Ascending aorta (tissue), 2 donors: ENCODE measurements at regions not wholly inside any gene's neighbourhood (a gene's known extent, or its start where the extent isn't known, plus 50 kb on each side); places are given as distances from the start of the nearest gene placed in this dataset.

ENCODE experiments used
- DNase-seq, 2 donors: peaks; one replicate each; pipeline ENCODE4 v3.0.0-alpha.2; 2019; ENCODE audit warnings: low spot score in 2 of 2
- H3K27ac ChIP-seq, 2 donors: fragments of 200-600 bp; sonication (generic); one replicate each; pipeline ENCODE4 v1.5.1; 2016 to 2017; ENCODE audit warnings: mild to moderate bottlenecking in 1 of 2
- H3K27me3 ChIP-seq: fragments of 200-600 bp; sonication (generic); one replicate; pipeline ENCODE4 v1.5.1; 2017
- H3K36me3 ChIP-seq, 2 donors: fragments of 200-600 bp; sonication (generic); one replicate each; pipeline ENCODE4 v1.5.1; 2016
- H3K4me1 ChIP-seq, 2 donors: fragments of 200-600 bp; sonication (generic); one replicate each; pipeline ENCODE4 v1.5.1; 2016 to 2017; ENCODE audit warnings: mild to moderate bottlenecking in 1 of 2
- H3K4me3 ChIP-seq, 2 donors: fragments of 200-600 bp; sonication (generic); one replicate each; pipeline ENCODE4 v1.5.1; 2016 to 2017; ENCODE audit warnings: mild to moderate bottlenecking in 1 of 2
- H3K9me3 ChIP-seq, 2 donors: fragments of 200-600 bp; sonication (generic); one replicate each; pipeline ENCODE4 v1.5.1; 2016
- intact Hi-C: fragments of 100-400 bp; cut with DNase I; formaldehyde crosslinking; loops from one replicate; pipeline ENCODE4 v1.15.1; 2023
- TF ChIP-seq, protein P1 (sequence below), 3 experiments: fragments of 200-600 bp in 2 of 3; fragments of 450-650 bp in 1 of 3; sonication (generic) in 2 of 3; IDR thresholded peaks; one replicate each; pipeline ENCODE4 v1.5.1; 2016 to 2019; ENCODE audit warnings: antibody characterized with exemption in 3 of 3, mild to moderate bottlenecking in 1 of 3, moderate library complexity in 1 of 3

DNA sequence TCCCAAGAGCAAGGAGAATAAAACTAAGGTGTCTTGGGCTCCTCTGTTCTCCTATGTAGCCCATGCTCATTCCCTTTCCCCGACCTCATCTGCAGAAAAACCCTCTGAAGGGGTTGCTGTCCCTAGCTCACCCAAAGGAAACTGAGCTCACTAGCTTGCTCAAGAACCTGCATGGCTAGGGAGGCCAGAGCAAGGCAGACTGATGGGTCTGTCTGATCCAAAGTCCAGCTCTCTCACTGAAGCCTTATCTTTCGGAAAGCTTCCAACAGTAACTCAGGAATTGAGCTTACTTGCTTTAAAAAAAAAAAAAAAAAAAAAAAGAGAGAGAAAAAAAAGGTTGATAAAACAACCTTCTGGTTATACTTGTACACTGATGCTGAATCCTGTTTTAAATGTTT is 141.4 kb upstream of the TOPAZ1 start:
- Histone ChIP-seq H3K27ac (no peak overlapping the region), H3K4me3 (no peak overlapping the region), H3K9me3 (no peaks in the 10 kb centered on the region), H3K27me3 (no peaks in the 10 kb centered on the region), H3K4me1 (no peaks in the 10 kb centered on the region), H3K36me3 (no peaks in the 10 kb centered on the region)
- TF ChIP-seq, protein P1, sequence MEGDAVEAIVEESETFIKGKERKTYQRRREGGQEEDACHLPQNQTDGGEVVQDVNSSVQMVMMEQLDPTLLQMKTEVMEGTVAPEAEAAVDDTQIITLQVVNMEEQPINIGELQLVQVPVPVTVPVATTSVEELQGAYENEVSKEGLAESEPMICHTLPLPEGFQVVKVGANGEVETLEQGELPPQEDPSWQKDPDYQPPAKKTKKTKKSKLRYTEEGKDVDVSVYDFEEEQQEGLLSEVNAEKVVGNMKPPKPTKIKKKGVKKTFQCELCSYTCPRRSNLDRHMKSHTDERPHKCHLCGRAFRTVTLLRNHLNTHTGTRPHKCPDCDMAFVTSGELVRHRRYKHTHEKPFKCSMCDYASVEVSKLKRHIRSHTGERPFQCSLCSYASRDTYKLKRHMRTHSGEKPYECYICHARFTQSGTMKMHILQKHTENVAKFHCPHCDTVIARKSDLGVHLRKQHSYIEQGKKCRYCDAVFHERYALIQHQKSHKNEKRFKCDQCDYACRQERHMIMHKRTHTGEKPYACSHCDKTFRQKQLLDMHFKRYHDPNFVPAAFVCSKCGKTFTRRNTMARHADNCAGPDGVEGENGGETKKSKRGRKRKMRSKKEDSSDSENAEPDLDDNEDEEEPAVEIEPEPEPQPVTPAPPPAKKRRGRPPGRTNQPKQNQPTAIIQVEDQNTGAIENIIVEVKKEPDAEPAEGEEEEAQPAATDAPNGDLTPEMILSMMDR (IDR thresholded peaks at IDR 0.05) = no peak
- intact Hi-C loops = no loop called here
- DNase-seq = no peak

DNA sequence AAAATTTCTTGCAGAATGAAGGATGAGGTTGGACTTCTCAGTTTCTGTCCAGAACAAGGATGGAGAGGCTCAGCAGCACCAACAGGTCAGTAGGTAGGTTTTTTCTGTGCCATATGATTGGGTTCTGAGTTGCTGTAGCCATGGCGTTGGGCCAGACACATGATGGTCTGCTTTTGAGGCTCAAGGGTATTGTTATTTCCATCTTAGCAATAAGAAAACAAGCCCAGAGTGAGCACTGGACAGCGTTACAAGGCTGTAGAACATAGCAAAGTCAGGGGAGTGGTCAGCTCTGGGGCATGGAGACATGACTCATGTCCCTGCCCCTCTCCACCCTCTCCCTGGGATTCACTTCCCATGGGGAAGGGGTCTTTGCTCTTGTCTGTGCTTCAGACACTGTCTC is 137.6 kb upstream of the TOPAZ1 start:
- no peaks in the 10 kb centered on the region for H3K27me3 ChIP-seq
- H3K36me3 ChIP-seq = no peaks in the 10 kb centered on the region

DNA sequence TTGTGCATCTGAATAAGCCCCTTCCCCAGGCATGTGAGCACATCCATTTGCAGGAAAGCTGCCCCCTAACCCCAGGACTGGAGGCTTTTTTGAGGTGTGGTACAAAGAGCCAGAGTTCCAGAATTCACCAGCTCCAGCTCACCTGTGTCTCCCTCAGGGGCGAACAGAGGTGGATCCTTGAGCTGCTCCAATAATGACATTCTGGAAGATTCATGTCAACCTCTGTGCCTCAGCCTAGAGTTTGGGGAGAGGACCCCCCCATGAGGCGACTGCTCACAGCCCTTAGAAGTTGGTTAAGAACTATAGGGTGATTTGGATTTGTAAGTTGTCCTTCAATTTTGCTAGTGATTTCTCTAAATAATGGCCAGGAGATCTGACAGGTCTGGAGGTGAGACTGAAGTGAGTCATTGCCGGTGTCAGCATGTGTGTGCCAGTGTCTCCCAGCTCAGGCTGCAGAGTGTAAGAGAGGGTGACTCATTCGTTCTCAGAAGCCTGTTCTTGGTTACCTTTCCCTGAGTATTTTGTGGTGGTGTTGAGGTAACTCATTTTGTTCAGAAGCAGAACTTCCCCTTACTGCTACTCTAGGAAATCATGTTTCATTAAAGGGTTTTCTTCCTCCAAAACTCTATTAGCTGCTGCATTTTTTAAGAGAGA is 136.9 kb upstream of the TOPAZ1 start:
- Histone ChIP-seq H3K9me3 (no peaks in the 10 kb centered on the region), H3K27me3 (no peaks in the 10 kb centered on the region), H3K27ac (no peak overlapping the region), H3K4me3 (no peak overlapping the region), H3K4me1 (no peaks in the 10 kb centered on the region), H3K36me3 (no peaks in the 10 kb centered on the region)
- no peak for DNase-seq
- intact Hi-C loops = no loop called here
- TF ChIP-seq, protein P1 (IDR thresholded peaks at IDR 0.05) = no peak

More for the DNA sequence above, 137.6 kb upstream of the TOPAZ1 start:
- no peak overlapping the region for H3K4me3 ChIP-seq
- DNase-seq = no peak
- TF ChIP-seq, protein P1 (IDR thresholded peaks at IDR 0.05) = no peak
- no peaks in the 10 kb centered on the region for H3K4me1 ChIP-seq
- intact Hi-C loops = no loop called here
- H3K27ac ChIP-seq = no peak overlapping the region
- no peaks in the 10 kb centered on the region for H3K9me3 ChIP-seq

DNA sequence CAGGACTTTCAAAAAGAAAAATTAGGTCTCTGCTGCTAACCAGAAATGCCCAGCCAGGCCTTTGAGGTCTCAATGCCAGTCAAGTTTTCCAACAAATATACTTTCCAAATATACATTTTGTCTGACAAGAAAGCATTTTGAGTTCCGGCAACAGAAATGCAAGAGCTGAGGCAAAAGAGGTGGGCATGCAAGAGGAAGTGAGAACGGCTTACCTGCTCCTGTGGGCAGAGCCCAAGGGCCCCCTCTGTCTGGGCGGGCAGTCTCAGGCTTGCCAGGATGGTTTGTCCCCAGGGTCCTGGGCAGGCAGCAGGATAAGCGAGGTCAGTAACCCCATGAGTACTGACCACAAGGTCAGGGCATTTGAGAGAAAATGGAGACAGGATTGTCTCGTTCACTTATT is 136.1 kb upstream of the TOPAZ1 start:
- H3K36me3 ChIP-seq = no peaks in the 10 kb centered on the region
- intact Hi-C loops = no loop called here
- H3K9me3 ChIP-seq = no peaks in the 10 kb centered on the region
- no peaks in the 10 kb centered on the region for H3K27me3 ChIP-seq
- no peak overlapping the region for H3K4me3 ChIP-seq
- H3K27ac ChIP-seq = no peak overlapping the region
- no peaks in the 10 kb centered on the region for H3K4me1 ChIP-seq
- TF ChIP-seq, protein P1 (IDR thresholded peaks at IDR 0.05) = no peak
- DNase-seq = no peak

DNA sequence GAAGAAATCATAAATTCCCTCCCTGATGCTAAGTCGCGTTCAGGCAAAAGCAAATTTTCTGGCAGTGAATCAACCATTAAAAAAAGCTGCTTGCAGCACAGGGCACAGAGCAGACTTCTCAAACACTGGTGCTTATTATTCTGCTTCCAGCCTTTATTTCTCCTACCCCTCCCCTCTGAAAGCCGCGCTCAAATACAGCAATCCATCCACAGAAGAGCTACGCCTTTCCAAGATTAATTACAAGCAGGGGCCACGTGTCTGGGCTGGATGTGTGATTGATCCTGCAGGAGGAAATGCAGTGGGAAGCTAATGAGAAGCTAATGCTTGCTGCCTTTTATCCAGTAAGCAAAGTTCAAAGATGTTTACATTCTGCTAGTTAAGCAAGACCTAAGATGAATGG is 134.9 kb upstream of the TOPAZ1 start:
- Histone ChIP-seq H3K4me1 (no peaks in the 10 kb centered on the region), H3K27me3 (no peaks in the 10 kb centered on the region), H3K9me3 (no peaks in the 10 kb centered on the region), H3K4me3 (no peak overlapping the region), H3K27ac (no peak overlapping the region), H3K36me3 (no peaks in the 10 kb centered on the region)
- DNase-seq = no peak
- intact Hi-C loops = no loop called here
- TF ChIP-seq, protein P1 (IDR thresholded peaks at IDR 0.05) = no peak

DNA sequence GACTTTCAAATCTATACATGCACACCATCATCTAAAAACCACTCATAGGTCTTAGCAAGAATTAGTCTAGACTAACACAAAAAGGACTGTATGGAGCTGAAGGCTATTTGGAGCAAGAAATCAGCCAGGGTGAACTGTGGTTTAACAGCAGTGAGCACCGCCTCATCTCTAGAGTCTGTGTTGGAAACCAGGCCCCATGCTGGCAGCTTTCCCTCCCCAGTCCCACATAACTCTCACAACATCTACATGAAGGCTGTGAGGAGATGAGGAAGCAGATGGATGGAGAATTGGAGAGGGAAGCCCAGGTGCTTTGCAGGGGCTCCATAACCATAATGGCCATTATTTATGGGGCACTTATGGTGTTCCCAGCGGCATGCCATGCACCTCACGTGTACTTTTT is 133.2 kb upstream of the TOPAZ1 start:
- no peaks in the 10 kb centered on the region for H3K9me3 ChIP-seq
- H3K27me3 ChIP-seq = no peaks in the 10 kb centered on the region
- no peaks in the 10 kb centered on the region for H3K36me3 ChIP-seq
- H3K4me1 ChIP-seq = no peaks in the 10 kb centered on the region
- H3K4me3 ChIP-seq = no peak overlapping the region
- TF ChIP-seq, protein P1 (IDR thresholded peaks at IDR 0.05) = no peak
- no peak overlapping the region for H3K27ac ChIP-seq
- DNase-seq = no peak
- intact Hi-C loops = no loop called here
